NCI-H2081 treated with DMSO at 0.1 percent for 48 hours (cell line): ENCODE measurements at regions not wholly inside any gene's neighbourhood (a gene's known extent, or its start where the extent isn't known, plus 50 kb on each side); places are given as distances from the start of the nearest gene placed in this dataset.
"Not testable (repeated sequence)": the region's sequence is repeated elsewhere in the genome, so short reads cannot be mapped to it uniquely, and the experiment has no call there.

ENCODE experiments used
- DNase-seq: peaks from one replicate; lab custom pipeline; 2025; lab: John Stamatoyannopoulos, UW

DNA sequence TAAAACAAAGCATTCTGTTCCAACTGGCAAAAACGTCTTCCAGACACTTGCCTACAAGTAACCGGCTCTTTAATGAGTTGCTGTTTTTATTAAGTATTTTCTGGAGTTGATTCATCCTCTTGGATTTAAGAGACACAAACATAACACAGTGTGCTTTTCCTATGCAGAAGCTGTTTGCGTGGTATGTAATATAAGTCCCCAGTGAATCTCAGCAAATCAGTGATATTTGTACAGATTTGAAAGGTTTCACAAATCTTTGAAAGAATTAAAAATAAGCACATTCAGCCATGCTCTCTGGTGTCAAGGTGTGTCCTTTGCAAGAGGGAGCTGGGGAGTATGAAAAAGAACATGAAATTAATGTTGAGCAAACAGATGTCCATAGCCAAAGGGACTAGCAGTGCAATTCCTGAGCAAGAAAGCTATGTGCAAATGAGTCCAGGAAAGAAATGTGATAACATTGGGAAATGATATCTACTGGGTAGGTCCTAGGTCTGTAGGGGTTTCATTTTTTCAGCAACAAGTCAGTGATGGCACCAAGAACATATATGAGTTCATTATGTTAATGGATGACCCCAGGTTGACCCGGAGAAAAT, 170.1 kb upstream of the PHACTR1 start:
- no peak for DNase-seq

DNA sequence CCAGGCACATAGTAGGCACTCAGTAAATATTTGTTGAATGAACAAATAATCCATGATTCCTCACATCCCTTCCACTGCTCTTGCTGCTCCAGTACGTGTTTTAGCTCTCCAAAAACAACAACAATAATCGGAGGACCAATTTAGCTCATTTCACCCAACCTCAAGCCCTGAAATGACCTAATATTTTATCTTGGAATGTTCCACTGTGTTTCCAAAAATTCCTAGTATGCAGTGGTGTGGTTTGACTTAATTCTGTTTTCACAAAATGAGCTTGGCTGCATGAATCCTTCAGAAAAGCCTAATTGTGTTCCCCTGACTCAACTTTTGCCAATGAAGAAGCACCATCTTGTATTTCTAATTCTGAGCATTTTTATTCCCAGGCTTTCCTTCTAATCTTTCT, 168.0 kb upstream of the PHACTR1 start:
- DNase-seq: no peak

DNA sequence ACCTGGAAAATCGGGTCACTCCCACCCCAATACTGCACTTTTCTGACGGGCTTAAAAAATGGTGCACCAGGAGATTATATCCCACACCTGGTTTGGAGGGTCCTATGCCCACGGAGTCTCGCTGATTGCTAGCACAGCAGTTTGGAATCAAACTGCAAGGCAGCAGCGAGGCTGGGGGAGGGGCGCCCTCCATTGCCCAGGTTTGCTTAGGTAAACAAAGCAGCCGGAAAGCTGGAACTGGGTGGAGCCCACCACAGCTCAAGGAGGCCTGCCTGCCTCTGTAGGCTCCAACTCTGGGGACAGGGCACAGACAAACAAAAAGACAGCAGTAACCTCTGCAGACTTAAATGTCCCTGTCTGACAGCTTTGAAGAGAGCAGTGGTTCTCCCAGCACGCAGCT, 167.1 kb upstream of the PHACTR1 start:
- not testable (repeated sequence) for DNase-seq

DNA sequence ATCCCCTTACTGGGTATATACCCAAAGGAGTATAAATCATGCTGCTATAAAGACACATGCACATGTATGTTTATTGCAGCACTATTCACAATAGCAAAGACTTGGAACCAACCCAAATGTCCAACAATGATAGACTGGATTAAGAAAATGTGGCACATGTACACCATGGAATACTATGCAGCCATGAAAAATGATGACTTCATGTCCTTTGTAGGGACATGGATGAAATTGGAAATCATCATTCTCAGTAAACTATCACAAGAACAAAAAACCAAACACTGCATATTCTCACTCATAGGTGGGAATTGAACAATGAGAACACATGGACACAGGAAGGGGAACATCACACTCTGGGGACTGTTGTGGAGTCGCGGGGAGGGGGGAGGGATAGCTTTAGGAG, 161.7 kb upstream of the PHACTR1 start:
- DNase-seq: not testable (repeated sequence)

DNA sequence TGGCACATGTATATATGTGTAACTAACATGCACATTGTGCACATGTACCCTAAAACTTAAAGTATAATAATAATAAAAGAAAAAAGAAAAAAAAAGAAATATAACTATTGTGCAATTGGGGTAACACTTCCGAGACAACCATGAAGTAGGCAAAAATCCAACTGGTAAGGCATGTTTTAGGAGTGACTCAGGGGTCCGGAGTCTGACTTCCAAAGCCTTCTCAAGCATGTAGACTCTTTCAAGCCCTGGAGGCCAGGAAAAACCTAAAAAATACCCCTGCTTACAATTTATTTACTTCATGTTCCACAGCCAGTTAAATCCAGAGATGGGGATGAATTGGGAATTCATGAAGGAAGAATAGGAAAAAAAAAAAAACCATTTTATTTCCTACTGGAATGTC, 161.3 kb upstream of the PHACTR1 start:
- DNase-seq: no peak

DNA sequence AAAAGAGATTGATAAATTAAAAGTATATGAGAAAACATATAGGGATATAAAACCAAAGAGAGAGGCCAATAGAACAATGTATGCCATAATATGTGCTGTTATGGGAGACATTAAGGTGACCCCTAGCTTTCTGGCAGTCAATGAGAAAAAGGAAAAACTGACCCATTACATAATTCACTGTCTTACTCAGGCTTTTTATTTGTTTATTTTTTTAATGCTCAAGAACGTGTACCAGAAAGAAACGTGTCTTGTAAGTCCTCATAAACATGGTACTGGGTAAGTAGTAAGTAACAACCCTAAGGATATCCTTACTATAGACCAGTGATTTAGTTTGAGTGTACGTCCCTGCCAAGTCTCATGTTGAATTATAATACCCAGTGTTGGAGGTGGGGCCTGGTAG, 160.8 kb upstream of the PHACTR1 start:
- no peak for DNase-seq

DNA sequence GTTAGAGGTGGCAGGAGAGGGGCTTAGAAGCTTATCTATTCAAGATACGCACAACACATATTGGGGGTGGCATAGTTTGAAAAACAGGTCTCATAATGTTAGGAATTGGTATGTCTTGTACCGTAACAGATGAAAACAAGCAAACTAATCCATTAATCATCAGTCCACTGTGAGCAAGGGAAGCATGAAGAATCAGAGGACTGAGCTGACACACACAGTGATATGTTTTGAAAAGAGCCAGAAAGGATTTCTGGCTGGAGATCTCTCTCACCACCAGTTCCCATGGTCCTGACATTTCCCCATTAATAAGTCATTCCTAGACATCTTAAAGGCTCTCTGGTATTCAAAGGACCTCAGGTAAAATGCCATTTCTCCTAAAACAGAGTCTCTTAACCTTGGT, 158.8 kb upstream of the PHACTR1 start:
- DNase-seq: no peak

DNA sequence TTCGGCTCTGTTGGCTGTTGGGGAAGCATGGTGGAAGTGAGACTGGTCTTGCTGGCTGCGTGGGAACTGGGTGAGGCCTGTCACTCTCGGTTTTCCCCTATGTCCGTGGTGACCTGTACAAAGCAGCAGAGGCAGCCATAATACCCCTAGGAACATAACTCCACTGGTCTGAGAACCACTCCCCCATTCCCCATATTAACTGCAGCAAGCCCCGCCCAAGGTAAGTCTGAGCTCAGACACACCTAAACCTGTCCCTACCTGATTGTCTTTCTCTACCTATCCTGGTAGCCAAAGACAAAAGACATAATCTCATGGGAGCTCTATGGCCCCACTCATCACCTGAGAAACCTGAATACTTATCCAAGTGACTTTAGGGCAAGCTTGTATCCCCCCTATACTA, 156.3 kb upstream of the PHACTR1 start:
- no peak for DNase-seq

DNA sequence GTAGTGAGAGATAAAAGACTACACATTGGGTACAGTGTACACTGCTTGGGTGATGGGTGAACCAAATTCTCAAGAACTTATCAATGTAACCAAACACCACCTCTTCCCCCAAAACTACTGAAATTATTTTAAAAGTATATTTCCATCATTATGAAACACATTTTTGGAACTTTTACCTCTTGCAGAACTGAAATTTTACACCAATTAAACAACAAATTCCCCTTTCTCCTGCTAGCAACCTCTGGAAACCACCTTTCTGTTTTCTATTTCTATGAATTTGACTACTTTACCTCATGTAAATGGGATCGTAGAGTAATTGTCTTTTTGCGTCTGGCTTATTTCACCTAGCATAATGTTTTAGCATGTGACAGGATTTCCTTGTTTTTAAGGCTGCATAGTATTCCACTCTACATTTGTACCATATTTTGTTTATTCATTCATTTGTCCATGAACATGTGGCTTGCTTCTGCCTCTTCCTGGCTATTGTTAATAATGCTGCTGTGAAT, 149.9 kb upstream of the PHACTR1 start:
- DNase-seq: no peak

DNA sequence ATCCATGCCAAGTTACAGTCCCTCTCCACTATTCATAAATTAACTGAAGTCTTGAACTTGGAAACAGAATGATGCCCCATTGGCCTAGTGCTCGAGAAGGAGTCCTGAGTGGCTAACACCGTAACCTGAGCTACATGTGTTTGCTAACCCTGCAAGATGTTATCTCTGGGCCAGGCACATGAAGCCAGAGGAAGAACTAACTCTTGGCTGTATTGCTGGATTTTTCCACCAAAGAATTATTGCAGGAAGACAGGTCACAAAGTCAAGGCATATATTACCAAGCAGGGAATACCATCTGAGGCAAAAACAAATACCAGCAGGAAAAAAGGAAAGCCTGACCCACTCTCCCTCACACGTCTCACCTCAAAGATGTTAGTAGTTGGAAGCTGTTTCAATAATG, 148.9 kb upstream of the PHACTR1 start:
- no peak for DNase-seq

DNA sequence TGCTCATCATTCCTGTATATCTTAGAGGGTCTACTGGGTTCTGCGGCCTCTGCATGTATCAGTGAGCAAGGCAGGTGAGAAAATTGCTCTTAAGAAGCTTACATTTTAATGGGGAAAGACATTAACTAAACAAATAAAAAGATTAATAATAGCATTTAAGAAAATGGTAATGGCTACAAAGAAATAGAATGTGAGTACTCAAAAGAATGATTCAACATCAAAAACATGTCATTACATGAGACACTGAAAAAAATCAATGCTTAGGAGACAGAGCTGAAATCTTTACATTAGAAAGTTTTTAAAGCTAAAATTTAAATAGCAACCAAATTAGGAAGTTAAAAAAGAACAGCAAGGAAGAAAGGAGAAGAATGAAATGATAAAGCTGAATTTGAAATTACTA, 146.9 kb upstream of the PHACTR1 start:
- DNase-seq: no peak

DNA sequence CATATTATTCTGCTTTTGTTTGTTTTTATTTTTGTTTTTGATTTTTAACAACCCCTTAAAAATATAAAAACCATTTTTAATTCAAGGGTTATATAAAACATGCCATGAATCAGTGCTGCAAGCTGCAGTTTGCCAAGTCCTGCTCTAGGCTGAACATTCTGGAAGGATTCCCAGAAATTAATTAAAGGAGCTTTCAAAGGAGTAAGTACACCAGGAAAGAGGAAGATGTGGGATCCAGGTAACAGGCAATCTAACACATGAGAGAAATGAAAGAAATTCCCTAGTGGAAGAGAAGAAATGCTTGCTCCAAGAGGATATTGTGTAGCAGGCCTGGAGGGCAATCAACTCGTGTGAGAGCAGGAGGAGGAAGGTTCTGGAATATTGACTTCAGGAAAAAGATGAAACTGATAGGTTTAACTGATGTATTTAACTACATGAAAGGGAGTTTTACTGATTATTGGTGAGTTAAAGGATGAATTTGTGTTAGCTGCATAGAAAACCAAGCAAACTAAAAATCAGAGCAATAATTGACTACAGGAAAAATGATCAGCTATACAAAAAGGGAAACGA, 146.0 kb upstream of the PHACTR1 start:
- no peak for DNase-seq

DNA sequence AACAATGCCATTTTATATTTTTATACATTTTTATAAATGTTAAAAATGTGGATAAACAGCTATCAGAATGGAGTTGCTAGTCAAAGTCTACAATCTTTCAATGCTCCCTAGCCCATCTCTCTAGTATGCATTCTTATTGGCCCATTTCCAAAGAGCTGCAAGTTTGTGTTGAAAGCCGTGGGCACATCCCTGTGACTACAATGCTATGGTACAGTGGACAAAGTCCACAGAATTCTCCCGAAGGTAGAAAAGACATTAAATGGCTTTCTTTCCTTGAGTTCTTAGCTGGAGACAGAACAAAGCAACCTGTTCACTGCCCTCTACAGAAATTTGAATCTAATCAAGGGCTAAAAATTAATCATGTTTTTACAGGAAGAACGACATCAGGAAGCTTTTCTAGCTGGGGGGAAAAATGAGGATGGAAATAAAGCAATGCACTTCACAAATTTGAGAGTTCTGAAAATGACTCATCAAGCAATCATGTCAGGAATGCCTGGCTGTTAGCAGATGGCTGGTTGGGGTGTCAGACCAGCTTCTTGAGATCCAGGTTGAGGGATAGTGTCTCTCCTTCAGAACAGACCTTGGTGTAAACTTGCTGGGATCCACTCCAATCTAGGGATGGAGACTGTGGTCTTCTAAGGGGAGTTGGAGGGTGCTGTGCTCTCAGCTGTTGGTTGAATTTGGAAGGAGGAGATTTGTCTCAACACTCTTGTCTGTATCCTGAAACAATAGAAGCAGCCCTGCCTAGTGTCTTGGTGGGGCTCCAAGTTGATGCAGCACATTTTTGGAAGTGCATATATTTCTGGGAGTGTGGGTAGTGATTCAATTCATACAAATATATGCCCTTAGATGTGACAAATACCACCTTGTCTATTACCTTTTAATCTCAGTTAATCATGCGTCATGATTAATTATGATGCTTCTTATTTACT, 143.4 kb upstream of the PHACTR1 start:
- no peak for DNase-seq

DNA sequence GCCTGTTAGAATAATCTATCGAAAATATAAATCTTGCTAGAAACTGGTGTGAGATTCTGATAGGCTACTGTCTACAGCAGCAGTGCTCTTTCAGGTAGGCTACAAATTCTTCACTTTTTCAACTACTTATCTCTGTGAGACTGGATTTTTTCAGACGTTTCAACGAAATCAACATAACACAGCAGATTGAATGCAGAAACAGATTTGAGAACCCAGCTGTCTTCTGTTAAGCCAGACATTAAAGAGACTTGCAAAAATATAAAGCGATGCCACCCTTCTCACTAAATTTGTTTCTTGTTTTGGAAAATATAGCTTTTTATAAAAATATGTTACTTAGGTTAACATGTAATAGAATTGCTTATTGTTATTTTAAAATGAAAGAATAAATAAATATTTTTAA, 140.6 kb upstream of the PHACTR1 start:
- no peak for DNase-seq

DNA sequence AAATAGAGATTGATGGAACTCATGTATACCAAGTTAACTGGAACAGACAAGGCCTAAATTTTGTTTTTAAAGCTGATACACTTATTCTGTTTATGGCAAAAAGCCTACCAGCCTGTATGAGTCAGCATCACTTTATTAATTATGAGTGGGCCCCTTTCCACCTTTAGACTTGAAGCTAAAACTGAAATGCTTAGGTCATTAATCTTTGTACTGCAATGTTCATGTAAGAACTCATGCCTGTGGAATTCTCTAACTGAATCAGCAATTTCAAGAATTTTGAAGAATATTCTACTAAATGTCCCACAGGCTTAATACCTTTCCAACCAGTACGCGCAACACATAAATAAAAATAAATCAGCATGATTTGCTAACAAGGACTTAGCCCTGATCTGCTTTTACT, 140.2 kb upstream of the PHACTR1 start:
- DNase-seq: no peak

DNA sequence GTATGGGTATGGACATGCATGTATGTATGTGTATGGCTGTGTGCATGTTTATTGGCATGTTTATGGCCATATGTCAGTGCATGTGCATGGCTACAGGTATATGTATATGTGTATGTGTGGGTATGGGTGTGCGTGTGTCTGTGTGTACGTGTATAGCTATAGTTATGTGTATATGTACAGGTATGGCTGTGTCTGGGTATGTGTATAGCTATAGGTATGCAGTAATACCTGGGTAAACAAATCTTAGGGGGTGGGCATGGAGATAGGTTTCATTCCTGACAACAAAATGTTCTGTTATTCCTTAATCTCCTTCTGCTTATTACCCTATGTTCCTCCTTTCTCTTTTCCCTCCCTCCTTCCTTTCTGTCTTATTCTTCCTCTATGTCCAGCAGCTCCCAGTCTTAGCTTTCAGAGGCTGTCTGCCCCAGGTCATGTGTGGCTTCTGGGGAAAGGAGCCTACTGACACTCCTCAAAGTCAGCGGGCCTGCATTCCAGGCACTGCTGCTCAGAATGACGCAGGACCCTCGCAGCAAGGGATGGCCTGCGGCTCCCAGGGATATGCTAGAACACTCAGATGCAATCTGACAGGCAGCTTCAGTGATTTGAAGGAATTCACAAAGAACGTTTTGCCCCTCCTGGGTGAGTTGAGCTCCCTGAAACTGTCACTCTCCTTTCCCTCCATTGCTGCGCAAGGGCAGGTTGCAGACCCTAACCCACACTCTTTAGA, 139.3 kb upstream of the PHACTR1 start:
- DNase-seq: no peak

DNA sequence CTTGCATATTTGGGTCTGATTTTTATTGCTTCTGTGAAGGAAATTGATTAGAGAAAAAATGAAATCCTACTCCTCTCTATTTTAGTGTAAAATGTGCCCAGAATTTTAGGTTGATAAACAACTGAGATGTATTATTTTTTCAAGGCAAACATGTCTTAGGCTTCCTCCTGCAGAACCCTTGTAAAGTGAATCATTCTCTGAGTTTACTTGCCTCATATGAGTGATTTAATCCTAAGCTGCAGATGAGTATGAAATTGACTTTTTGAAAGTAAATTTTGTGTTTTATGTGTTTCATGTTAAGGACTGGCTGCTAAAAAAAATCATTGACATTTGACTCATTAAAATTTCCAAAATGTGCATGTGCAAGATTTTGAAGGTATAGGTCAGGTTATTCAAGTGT, 138.5 kb upstream of the PHACTR1 start:
- DNase-seq: no peak

DNA sequence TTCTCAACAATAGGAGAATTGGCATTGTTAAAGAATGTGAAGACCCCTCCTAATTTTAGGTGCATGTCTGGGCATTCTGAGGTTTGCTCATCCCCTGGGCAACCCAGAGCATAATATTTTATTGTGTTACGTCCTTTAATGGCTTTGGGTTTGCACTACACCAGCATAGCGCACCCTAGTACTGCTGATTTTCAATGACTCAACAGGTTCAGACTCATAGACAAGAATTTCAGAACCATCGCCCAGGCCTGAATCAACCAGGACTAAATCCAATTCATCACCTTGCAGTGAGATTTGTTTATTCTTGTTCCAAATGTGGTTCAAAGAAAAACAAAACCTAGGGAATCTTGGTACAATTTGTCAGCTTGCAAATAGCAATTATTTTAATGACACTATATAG, 137.8 kb upstream of the PHACTR1 start:
- no peak for DNase-seq

DNA sequence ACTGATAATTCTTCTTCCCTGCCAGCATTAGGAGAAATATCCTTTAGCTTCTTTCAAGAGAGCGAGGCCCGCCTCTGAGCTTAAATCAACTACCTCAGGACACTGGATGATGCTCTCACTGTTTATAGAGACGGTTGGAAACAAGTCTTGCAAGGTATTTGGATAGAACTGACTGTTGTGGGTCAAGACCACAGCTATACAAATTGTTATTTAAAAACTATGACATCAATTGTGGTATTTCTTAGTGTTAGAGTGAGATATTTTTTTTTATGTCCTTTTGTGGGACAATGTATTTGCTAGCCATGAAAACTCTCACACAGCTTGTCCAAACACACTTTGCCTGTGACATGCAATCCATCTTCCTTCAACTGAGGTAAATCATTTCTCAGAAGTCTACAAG, 136.3 kb upstream of the PHACTR1 start:
- DNase-seq: no peak

DNA sequence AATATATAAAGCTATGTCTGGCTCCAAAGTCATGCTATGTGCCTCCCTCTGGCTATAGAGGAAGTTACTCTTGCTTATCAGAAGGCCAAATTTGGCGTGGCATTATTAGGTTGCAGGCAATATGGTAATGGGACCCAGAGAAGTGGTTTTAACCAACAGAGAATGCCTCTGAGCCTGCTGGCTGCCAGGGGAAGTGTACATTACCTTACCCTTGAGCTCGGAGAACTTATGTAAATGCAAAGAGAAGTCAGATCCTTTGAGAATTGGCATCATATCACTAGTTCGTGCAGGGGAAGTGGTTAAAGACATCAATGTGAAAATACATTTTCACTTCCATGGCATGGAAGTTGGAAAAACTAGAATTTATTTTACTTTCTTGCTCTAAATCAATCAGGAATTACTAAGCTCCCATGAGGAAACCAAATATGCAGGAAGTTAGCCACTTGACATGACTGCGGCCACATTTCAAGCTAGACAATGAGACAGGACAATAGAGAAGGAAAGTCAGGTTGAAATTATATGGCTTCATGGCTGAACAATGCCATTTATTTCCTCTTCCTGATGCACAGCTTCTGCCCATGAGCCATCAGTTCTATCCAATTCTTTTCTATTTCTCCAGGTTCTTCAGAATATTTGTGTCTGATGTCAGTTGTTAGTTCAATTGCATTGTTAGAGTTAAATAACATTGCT, 134.0 kb upstream of the PHACTR1 start:
- DNase-seq: no peak

DNA sequence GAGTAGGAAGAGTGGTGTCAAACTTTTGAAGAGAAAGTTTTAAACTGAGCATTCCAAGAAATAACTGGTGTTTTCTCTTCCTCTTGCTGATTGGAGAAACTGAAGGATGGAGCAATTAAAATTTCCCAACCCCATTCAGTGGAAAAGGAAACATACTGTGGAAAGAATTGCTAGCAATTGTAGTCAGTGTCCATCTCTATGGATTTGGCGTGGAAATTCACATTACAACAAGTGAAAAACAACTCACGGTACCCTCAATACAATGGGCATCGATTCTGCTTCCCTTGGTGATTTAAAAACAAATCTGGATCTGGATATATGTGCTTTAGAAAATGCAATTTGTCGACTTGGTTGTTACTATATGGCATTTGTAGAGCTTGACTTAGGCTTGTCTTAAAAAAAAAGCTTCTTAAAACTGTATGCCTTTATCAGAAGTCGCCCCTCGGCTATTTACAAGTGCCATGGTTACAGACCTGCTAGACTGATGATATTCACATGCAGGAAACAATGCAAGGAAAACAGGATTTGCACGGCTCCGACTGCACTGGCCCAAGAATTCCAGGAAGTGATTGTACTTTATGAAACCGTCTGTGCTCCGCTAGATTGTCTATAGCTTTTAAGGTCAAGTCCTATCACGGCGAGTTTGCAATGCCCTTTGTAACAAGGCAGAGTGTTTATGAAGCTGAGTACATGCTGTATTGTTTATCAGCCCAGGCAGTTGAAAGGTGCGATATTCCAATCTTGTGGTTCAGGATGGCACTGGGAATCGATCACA, 131.7 kb upstream of the PHACTR1 start:
- no peak for DNase-seq
